Astrocyte (in vitro differentiated cells and primary cell): ENCODE measurements at regions not wholly inside any gene's neighbourhood (a gene's known extent, or its start where the extent isn't known, plus 50 kb on each side); places are given as distances from the start of the nearest gene placed in this dataset.

Source experiments
- DNase-seq: peaks from one replicate; pipeline ENCODE4 v3.0.0-alpha.2; 2010; ENCODE audit warnings: low read depth
- FAIRE-seq: peaks from 2 replicates; lab custom pipeline; 2011; peaks lifted over from hg19 to GRCh38; lab: Jason Lieb, UNC
- H2AFZ ChIP-seq: 2 replicates; pipeline ENCODE4 v1.6.0; 2012; ENCODE audit warnings: low read depth, low read length, inconsistent platforms
- H3K27ac ChIP-seq: 2 replicates; pipeline ENCODE4 v1.5.1; 2011; ENCODE audit warnings: low read depth, low read length, inconsistent platforms
- H3K27me3 ChIP-seq: 2 replicates; pipeline ENCODE4 v1.6.0; 2011; ENCODE audit warnings: low read length, inconsistent platforms; ENCODE audit not compliant: insufficient read depth
- H3K36me3 ChIP-seq: 2 replicates; pipeline ENCODE4 v1.5.1; 2011; ENCODE audit warnings: low read length, inconsistent platforms; ENCODE audit not compliant: insufficient read depth
- H3K4me1 ChIP-seq: 2 replicates; pipeline ENCODE4 v1.5.1; 2011; ENCODE audit warnings: low read length, inconsistent platforms; ENCODE audit not compliant: insufficient read depth
- H3K4me2 ChIP-seq: 2 replicates; pipeline ENCODE4 v1.6.0; 2012; ENCODE audit warnings: low read length, inconsistent platforms
- H3K4me3 ChIP-seq: 2 replicates; pipeline ENCODE4 v1.5.1; 2011; ENCODE audit warnings: low read depth, mild to moderate bottlenecking, low read length, inconsistent platforms; ENCODE audit not compliant: insufficient read depth
- H3K79me2 ChIP-seq: 2 replicates; pipeline ENCODE4 v1.6.0; 2012; ENCODE audit warnings: mild to moderate bottlenecking, low read length, inconsistent platforms; ENCODE audit not compliant: insufficient read depth
- H3K9ac ChIP-seq: 2 replicates; pipeline ENCODE4 v1.6.0; 2012; ENCODE audit warnings: mild to moderate bottlenecking, low read length, inconsistent platforms
- H3K9me3 ChIP-seq: 2 replicates; pipeline ENCODE4 v1.5.1; 2012; ENCODE audit warnings: low read depth, mild to moderate bottlenecking, low read length, inconsistent platforms; ENCODE audit not compliant: insufficient read depth
- H4K20me1 ChIP-seq: 2 replicates; pipeline ENCODE4 v1.6.0; 2012; ENCODE audit warnings: low read length, inconsistent platforms; ENCODE audit not compliant: insufficient read depth
- H3K27ac Mint-ChIP-seq: one replicate; pipeline ENCODE4 v1.8.0; 2021; ENCODE audit warnings: mild to moderate bottlenecking, mixed read lengths; ENCODE audit not compliant: unreplicated experiment
- H3K27me3 Mint-ChIP-seq: one replicate; pipeline ENCODE4 v1.8.0; 2021; ENCODE audit warnings: low read depth, mixed read lengths; ENCODE audit not compliant: unreplicated experiment
- H3K36me3 Mint-ChIP-seq: one replicate; pipeline ENCODE4 v1.8.0; 2021; ENCODE audit warnings: low read depth, mixed read lengths; ENCODE audit not compliant: unreplicated experiment
- H3K4me1 Mint-ChIP-seq: one replicate; pipeline ENCODE4 v1.8.0; 2021; ENCODE audit warnings: low read depth, mixed read lengths; ENCODE audit not compliant: unreplicated experiment
- H3K4me3 Mint-ChIP-seq: one replicate; pipeline ENCODE4 v1.8.0; 2021; ENCODE audit warnings: mild to moderate bottlenecking, moderate library complexity, mixed read lengths; ENCODE audit not compliant: unreplicated experiment
- H3K9me3 Mint-ChIP-seq: one replicate; pipeline ENCODE4 v1.8.0; 2021; ENCODE audit warnings: mild to moderate bottlenecking, mixed read lengths; ENCODE audit not compliant: unreplicated experiment
- CTCF ChIP-seq: IDR thresholded peaks from 2 replicates; pipeline ENCODE4 v1.5.1; 2011; ENCODE audit warnings: low read depth, mild to moderate bottlenecking, inconsistent platforms, low read length, moderate library complexity; ENCODE audit not compliant: insufficient read depth
- EZH2 ChIP-seq: IDR thresholded peaks from 2 replicates; pipeline ENCODE4 v1.6.1; 2012; ENCODE audit warnings: mild to moderate bottlenecking, low read length, inconsistent platforms; ENCODE audit not compliant: insufficient read depth

GRCh38 chr17:14856176-14856575 lies 408.9 kb downstream of the PMP22 start:
- Histone ChIP-seq H3K4me1 (no peaks in the 10 kb centered on the region), H3K27me3 (no peaks in the 10 kb centered on the region), H3K4me2 (no peak overlapping the region), H2AFZ (no peak overlapping the region), H3K36me3 (no peaks in the 10 kb centered on the region), H3K9ac (no peak overlapping the region), H3K9me3 (no peaks in the 10 kb centered on the region), H4K20me1 (no peaks in the 10 kb centered on the region), H3K27ac (no peak overlapping the region), H3K4me3 (no peak overlapping the region), H3K79me2 (no peaks in the 10 kb centered on the region)
- peaks cover 2% of the 10 kb centered on the region for H3K9me3 Mint-ChIP-seq
- no peaks in the 10 kb centered on the region for H3K27me3 Mint-ChIP-seq
- TF ChIP-seq EZH2 (no peak), CTCF (no peak)
- no peak overlapping the region for H3K4me3 Mint-ChIP-seq
- FAIRE-seq (no peak), DNase-seq (no peak)
- peaks cover 10% of the 10 kb centered on the region for H3K4me1 Mint-ChIP-seq
- H3K27ac Mint-ChIP-seq: no peak overlapping the region
- no peaks in the 10 kb centered on the region for H3K36me3 Mint-ChIP-seq

- Histone ChIP-seq H3K9me3 (no peaks in the 10 kb centered on the region), H3K36me3 (no peaks in the 10 kb centered on the region), H3K4me2 (no peak overlapping the region), H3K27ac (no peak overlapping the region), H4K20me1 (no peaks in the 10 kb centered on the region), H3K79me2 (no peaks in the 10 kb centered on the region), H3K27me3 (no peaks in the 10 kb centered on the region), H3K9ac (no peak overlapping the region), H2AFZ (no peak overlapping the region), H3K4me3 (no peak overlapping the region), H3K4me1 (no peaks in the 10 kb centered on the region)
- DNase-seq (no peak), FAIRE-seq (no peak)
- no peak for TF ChIP-seq EZH2
- TF ChIP-seq CTCF: no peak
- Mint-ChIP-seq H3K4me3 (no peak overlapping the region), H3K4me1 (peaks cover 3% of the 10 kb centered on the region), H3K27me3 (no peaks in the 10 kb centered on the region), H3K27ac (no peak overlapping the region), H3K36me3 (no peaks in the 10 kb centered on the region), H3K9me3 (peaks cover 2% of the 10 kb centered on the region)
Measured at GRCh38 chr17:14854691-14855090, 410.4 kb downstream of the PMP22 start.

DNA sequence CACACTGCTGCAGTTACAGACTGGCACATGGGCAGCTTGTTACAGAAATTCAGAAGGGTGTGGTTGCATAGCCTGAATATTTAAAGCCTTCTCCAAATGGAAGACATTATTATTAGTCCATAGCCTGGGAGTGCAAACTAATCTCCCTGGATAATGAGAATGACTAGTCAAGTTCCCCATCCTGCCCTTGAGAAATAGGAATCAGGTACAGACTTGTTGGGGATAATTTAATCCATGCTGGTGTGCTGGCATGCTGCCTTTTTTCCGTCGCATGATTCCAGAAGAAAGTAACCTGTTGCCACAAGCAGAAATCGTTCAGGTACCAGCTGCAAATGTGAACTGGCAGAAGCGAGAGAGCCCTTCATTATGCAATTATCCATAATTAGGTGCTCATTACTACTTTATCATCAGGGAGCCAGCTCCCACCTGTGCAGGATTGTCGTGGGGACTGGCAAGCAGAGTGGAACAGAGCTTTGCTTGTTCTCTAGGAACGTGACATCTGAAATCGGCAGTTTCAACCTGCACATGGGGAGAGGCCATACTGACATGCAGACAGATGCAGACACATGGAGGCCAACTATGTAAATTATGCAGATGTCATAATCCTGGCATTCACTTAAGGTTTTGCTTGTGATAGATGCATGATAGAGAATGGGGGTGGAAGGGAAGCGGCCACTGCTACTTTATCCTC lies 419.4 kb downstream of the PMP22 start:
- Mint-ChIP-seq H3K4me3 (no peak overlapping the region), H3K27ac (no peak overlapping the region), H3K4me1 (peaks cover 8% of the 10 kb centered on the region), H3K36me3 (no peaks in the 10 kb centered on the region), H3K9me3 (no peaks in the 10 kb centered on the region), H3K27me3 (no peaks in the 10 kb centered on the region)
- Histone ChIP-seq H3K9ac (no peak overlapping the region), H3K4me2 (no peak overlapping the region), H3K36me3 (no peaks in the 10 kb centered on the region), H3K79me2 (no peaks in the 10 kb centered on the region), H3K9me3 (no peaks in the 10 kb centered on the region), H3K27me3 (no peaks in the 10 kb centered on the region), H2AFZ (no peak overlapping the region), H3K4me1 (no peaks in the 10 kb centered on the region), H4K20me1 (no peaks in the 10 kb centered on the region), H3K27ac (no peak overlapping the region), H3K4me3 (no peak overlapping the region)
- TF ChIP-seq CTCF (no peak), EZH2 (no peak)
- DNase-seq (no peak), FAIRE-seq (no peak)
